Pulmonary artery endothelial cell (primary cell): ENCODE measurements at regions not wholly inside any gene's neighbourhood (a gene's known extent, or its start where the extent isn't known, plus 50 kb on each side); places are given as distances from the start of the nearest gene placed in this dataset.
A peak's percentile ranks its signal among the peaks of the same experiment; 100 is the strongest.
"Not testable (repeated sequence)": the region's sequence is repeated elsewhere in the genome, so short reads cannot be mapped to it uniquely, and the experiment has no call there.

ENCODE experiments used
- DNase-seq: peaks from one replicate; pipeline ENCODE4 v3.0.0-alpha.2; 2011; ENCODE audit warnings: low read depth, low spot score

DNA sequence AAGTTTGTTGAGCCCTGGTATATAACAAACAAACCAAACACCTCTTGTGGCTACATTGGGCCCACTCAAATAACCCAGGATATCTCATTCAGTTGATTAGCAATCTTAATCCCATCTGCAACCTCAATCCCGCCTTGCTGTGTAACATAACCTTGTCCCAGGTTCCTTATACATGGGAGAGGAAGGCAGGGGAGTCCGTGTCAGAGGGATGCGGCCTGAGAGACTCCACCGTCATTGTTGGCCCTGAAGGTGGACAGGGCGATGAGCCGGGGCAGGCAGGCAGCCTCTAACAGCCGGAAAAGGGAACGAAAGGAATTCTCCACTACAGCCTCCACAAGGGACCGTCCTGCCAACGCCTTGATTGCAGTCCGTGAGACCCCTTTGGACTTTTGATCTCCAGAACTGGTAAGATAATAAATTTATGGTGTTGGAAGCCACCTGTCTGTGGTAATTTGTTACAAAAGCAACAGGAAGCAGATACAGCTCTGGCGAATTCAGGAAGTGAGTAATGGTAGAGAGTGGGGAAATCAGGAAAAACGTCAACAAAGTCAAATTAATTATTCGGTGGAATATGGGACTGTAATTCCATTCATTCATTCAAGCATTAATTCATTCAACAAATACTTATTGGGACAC, 124.5 kb upstream of the SALL4 start:
- peak; percentile 74 for DNase-seq

DNA sequence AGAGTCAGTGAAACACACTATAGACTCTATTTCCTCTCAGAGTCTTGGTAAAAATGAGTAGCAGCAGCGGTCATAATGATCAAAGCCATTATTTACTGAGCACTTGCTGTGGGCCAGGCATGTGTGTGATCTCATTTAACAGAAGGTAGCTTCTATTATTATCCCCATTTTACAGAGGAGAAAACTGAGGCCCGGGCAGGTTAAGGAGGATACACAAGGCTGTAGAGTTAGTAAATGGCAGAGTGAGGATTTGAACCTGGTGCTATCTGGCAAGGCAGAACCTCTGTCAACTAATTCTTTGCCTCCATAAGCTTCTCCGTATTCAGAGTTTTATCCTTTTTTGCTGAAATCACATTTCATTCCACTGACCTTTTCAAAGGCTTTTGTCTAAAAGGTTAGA, 122.2 kb upstream of the SALL4 start:
- DNase-seq, result no peak

- DNase-seq, result no peak
These were observed 121.3 kb upstream of the SALL4 start for GRCh38 chr20:51923633-51924032.

GRCh38 chr20:51922812-51923211, 120.5 kb upstream of the SALL4 start:
- not testable (repeated sequence) for DNase-seq

GRCh38 chr20:51918561-51918960, 116.2 kb upstream of the SALL4 start:
- no peak for DNase-seq

DNA sequence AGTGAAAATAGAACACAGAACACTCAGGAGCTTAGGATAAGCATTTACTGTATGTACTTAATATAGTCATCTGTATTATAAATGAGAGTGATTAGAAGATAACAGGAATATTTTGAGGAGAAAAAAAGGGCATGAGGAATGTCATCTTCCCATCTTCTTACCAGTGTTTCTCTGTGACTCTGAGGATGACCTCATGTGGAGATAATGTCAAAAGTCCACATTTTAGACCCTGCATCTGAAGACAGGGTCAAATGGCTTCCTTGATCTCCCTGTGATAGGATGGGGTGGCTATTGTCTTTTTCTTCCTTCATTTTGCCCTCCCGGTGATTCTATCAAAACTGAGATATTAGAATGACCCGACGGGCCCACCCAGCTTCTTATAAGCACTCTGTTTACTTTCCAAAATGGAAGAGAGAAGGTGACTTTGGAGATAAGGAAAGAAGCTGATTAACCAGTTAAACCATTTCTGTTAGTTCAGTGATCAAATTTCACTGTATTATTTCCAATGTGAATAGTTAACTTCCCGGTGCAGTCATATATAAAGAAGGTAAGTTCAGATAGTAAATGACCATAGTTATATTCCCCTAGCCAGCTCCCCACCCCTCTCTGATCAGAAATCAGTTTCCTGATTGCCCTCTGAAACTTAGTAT, 115.7 kb upstream of the SALL4 start:
- DNase-seq, result no peak

- no peak for DNase-seq
These were observed 113.9 kb upstream of the SALL4 start for GRCh38 chr20:51916244-51916643.

GRCh38 chr20:51914758-51915157, 112.4 kb upstream of the SALL4 start:
- no peak for DNase-seq

GRCh38 chr20:51910321-51911050, 108.2 kb upstream of the SALL4 start:
- no peak for DNase-seq

DNA sequence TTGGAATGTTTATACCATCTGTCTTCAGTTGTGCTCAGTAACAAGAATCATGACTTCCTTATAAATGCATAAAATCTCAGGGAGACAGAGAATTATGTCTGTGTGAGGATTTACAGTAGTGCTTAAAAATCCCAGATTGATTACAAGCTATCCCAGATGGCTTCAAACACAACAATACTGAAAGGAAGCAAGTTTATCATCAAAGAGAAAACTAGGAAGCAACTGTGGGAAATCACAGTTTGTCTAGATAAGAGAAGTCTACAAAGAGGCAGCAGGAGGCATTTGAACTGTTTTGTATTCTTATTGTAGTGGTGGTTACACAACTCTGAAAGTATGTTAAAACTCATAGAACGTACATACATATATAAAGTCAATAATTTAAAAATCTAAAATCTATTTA, 104.4 kb upstream of the SALL4 start:
- peak; percentile 60 for DNase-seq

GRCh38 chr20:51906049-51906448, 103.7 kb upstream of the SALL4 start:
- DNase-seq, result no peak

GRCh38 chr20:51902933-51903332, 100.6 kb upstream of the SALL4 start:
- DNase-seq, result no peak

DNA sequence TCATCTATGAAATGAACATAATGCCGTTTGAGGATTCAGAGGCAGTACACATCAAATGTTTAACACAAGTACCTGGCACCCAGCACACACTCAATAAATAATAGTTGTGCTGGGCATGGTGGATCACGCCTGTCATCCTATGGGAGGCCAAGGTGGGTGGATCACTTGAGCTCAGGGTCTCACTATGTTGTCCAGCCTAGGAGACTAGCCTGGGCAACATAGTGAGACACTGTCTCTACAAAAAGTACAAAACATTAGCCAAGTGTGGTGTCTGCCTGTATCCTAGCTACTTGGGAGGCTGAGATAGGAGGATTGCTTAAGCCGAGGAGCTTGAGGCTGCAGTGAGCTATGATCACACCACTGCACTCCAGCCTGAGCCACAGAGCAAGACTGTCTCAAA, 98.1 kb upstream of the SALL4 start:
- DNase-seq, result no peak

DNA sequence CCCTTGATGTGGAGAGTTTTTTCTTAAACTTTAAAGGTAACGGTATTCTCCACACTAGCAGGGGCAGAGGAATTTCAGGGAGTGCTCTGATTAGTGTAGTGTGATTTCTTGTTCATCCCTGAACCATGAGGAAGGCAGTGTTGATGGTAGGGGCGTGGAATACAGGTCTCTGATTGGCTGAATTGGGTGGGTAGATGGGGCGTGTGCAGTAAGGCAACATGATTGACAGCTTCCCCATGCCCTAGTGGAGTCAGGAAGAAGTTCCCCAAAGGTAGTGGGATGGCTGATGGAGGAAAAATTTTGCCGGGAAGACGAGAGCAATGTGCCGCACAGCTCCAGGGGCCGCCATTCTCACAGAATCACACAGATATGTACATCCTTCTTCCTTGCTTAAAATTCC, 97.4 kb upstream of the SALL4 start:
- DNase-seq, result no peak

- DNase-seq, result no peak
These were observed 96.5 kb upstream of the SALL4 start for GRCh38 chr20:51898788-51899187.

DNA sequence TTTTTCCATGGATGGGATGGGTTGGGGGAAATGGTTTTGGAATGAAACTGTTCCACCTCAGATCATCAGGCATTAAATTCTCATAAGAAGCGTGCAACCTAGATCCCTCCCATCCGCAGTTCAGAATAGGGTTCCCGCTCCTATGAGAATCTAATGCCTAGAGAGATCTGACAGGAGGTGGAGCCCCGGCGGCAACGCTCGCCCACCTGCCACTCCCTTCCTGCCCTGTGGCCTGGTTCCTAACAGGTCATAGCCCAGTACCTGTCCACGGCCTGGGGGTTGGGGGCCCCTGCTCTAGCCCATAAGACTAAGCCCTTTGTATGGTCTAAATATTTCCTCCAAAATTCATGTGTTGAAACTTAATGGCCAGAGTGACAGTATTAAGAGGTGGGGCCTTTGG, 92.3 kb upstream of the SALL4 start:
- DNase-seq, result no peak

DNA sequence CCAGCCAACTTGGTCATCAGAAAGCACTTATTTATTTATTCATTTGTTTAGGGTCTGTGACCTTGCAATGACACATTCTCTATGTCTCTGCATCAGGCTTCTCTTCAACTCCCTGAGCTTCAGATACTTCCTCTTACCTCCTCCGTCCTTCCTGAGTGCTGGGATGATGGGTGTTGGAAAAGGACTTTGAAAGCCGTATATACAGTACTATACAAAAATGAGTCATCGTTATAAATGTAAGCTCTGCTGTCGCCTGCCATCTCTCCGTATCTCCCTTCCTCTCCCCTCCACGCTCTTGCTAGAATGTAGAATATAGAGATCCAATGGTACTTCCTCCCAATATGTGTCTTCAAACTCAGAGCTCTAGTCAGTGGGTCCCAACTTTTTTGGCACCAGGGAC, 91.9 kb upstream of the SALL4 start:
- DNase-seq, result no peak

DNA sequence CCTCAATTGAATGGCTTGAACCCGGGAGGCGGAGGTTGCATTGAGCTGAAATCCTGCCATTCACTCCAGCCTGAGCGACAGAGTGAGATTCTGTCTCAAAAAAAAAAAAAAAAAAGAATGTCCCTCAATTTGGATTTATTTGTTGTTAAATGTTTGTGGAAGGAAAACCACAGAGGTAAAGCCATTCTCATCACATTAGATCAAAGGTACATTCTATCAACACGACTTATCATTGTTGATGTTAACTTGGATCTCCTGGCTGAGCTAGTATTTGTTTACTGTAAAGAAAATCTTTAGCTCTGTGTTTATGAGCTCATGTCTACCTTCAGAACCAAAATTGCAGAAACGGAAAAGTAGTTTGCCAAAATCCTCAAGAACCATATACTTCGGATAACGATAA, 91.4 kb upstream of the SALL4 start:
- no peak for DNase-seq

GRCh38 chr20:51890003-51890402, 87.7 kb upstream of the SALL4 start:
- no peak for DNase-seq

DNA sequence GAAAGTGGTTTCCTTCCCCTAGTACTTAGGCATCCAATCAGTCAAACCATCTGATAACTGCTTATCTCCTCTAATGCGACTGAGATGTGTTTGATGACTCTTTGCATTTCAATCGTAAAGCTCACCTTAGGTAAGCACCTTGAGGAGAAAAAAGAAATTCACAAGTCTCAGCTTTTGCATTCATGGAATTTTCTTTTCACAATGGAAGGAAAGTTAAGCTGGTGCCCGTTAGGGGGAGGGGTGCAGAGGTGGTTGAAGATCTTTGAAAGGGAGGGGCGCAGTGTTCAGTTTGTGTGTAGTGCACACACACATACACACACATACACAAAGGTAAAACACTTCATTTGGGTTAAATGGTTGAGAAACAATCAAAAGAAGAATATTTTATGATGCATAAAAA, 87.1 kb upstream of the SALL4 start:
- no peak for DNase-seq

DNA sequence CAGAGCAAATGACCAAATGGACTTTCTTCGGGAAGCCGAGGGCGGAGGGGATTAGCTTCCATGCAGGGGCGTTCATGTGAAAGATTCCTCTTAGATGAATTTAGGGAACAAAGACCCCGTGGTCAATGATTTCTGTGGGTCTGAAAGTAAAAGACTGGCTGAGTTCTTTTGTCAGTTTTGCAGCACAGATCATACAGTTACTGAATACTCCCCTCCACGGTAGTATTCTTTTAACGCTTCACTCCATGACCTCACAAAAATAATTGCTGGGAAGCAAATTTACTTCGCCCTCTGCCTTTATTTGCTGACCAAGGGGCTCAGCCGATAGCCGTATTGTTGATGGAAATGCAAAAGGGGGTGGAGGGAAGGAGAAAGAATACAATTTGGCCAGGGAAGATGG, 86.0 kb upstream of the SALL4 start:
- no peak for DNase-seq

- DNase-seq, result no peak
These were observed 84.7 kb upstream of the SALL4 start for GRCh38 chr20:51886891-51887608.
